ENCODE measurements at regions not wholly inside any gene's neighbourhood (a gene's known extent, or its start where the extent isn't known, plus 50 kb on each side); places are given as distances from the start of the nearest gene placed in this dataset.

GRCh38 chr5:40141896-40142295 lies 537.8 kb upstream of the PTGER4 start:
- CTCF ChIA-PET: no interaction called here
- no TSS peak for BruUV-seq (replicated peaks)

GRCh38 chr5:40141418-40141817 lies 538.3 kb upstream of the PTGER4 start:
- ChIA-PET CTCF (no interaction called here), POLR2A (no interaction called here)
- Mint-ChIP-seq H3K27me3 (ENCODE audit: insufficient read depth, unreplicated experiment) (no peaks in the 10 kb centered on the region), H3K36me3 (ENCODE audit: insufficient read depth, unreplicated experiment) (no peaks in the 10 kb centered on the region), H3K4me1 (ENCODE audit: insufficient read depth, unreplicated experiment) (no peaks in the 10 kb centered on the region), H3K4me3 (ENCODE audit: unreplicated experiment) (no peak overlapping the region), H3K9me3 (ENCODE audit: unreplicated experiment) (no peaks in the 10 kb centered on the region), H3K27ac (ENCODE audit: low read depth, unreplicated experiment) (no peak overlapping the region)
- BruUV-seq (replicated peaks): no TSS peak
- intact Hi-C loops (cut with micrococcal nuclease): no loop called here
- no peak for DNase-seq (ENCODE audit: unreplicated experiment)
- TF ChIP-seq CTCF (IDR thresholded peaks at IDR 0.05; ENCODE audit: unreplicated experiment): no peak

More at GRCh38 chr5:40141896-40142295, 537.8 kb upstream of the PTGER4 start:
- no peaks in the 10 kb centered on the region for H3K36me3 Mint-ChIP-seq (ENCODE audit: insufficient read depth, unreplicated experiment)
- no peaks in the 10 kb centered on the region for H3K27me3 Mint-ChIP-seq (ENCODE audit: insufficient read depth, unreplicated experiment)
- H3K4me3 Mint-ChIP-seq (ENCODE audit: unreplicated experiment): no peak overlapping the region
- H3K27ac Mint-ChIP-seq (ENCODE audit: low read depth, unreplicated experiment): no peak overlapping the region
- no peak for TF ChIP-seq CTCF (IDR thresholded peaks at IDR 0.05; ENCODE audit: unreplicated experiment)
- DNase-seq (ENCODE audit: unreplicated experiment): no peak
- H3K9me3 Mint-ChIP-seq (ENCODE audit: unreplicated experiment): no peaks in the 10 kb centered on the region
- POLR2A ChIA-PET: no interaction called here
- intact Hi-C loops (cut with micrococcal nuclease): no loop called here
- H3K4me1 Mint-ChIP-seq (ENCODE audit: insufficient read depth, unreplicated experiment): no peaks in the 10 kb centered on the region

- intact Hi-C loops (cut with micrococcal nuclease): no loop called here
Observed at GRCh38 chr5:40137223-40137622, 542.5 kb upstream of the PTGER4 start.

GRCh38 chr5:40134883-40135520 lies 544.7 kb upstream of the PTGER4 start:
- ChIA-PET CTCF (no interaction called here), POLR2A (no interaction called here)
- TF ChIP-seq CTCF (IDR thresholded peaks at IDR 0.05; ENCODE audit: unreplicated experiment): no peak
- no TSS peak for BruUV-seq (replicated peaks)
- intact Hi-C loops (cut with micrococcal nuclease): no loop called here
- Mint-ChIP-seq H3K36me3 (ENCODE audit: insufficient read depth, unreplicated experiment) (no peaks in the 10 kb centered on the region), H3K4me1 (ENCODE audit: insufficient read depth, unreplicated experiment) (no peaks in the 10 kb centered on the region), H3K9me3 (ENCODE audit: unreplicated experiment) (peaks cover under 1% of the 10 kb centered on the region), H3K4me3 (ENCODE audit: unreplicated experiment) (no peak overlapping the region), H3K27ac (ENCODE audit: low read depth, unreplicated experiment) (no peak overlapping the region), H3K27me3 (ENCODE audit: insufficient read depth, unreplicated experiment) (no peaks in the 10 kb centered on the region)
- DNase-seq (ENCODE audit: unreplicated experiment): no peak

More at GRCh38 chr5:40137223-40137622, 542.5 kb upstream of the PTGER4 start:
- Mint-ChIP-seq H3K27me3 (ENCODE audit: insufficient read depth, unreplicated experiment) (no peaks in the 10 kb centered on the region), H3K36me3 (ENCODE audit: insufficient read depth, unreplicated experiment) (no peaks in the 10 kb centered on the region), H3K4me3 (ENCODE audit: unreplicated experiment) (no peak overlapping the region), H3K27ac (ENCODE audit: low read depth, unreplicated experiment) (no peak overlapping the region), H3K9me3 (ENCODE audit: unreplicated experiment) (no peaks in the 10 kb centered on the region), H3K4me1 (ENCODE audit: insufficient read depth, unreplicated experiment) (no peaks in the 10 kb centered on the region)
- ChIA-PET CTCF (no interaction called here), POLR2A (no interaction called here)
- no TSS peak for BruUV-seq (replicated peaks)
- no peak for TF ChIP-seq CTCF (IDR thresholded peaks at IDR 0.05; ENCODE audit: unreplicated experiment)
- DNase-seq (ENCODE audit: unreplicated experiment): no peak

All from MCF 10A (cell line).